Hepatocyte (in vitro differentiated cells): ENCODE measurements at regions not wholly inside any gene's neighbourhood (a gene's known extent, or its start where the extent isn't known, plus 50 kb on each side); places are given as distances from the start of the nearest gene placed in this dataset.

ENCODE experiments used
- DNase-seq: peaks from one replicate; pipeline ENCODE4 v3.0.0-alpha.2; 2016; ENCODE audit warnings: low spot score
- H2AFZ ChIP-seq: fragments of 200-600 bp; sonication (generic); 2 replicates; pipeline ENCODE4 v1.6.0; 2016; ENCODE audit warnings: antibody characterized with exemption, mild to moderate bottlenecking
- H3K27ac ChIP-seq: fragments of 200-600 bp; sonication (generic); 2 replicates; pipeline ENCODE4 v1.5.1; 2016; ENCODE audit warnings: mild to moderate bottlenecking
- H3K27me3 ChIP-seq: fragments of 200-600 bp; sonication (generic); 2 replicates; pipeline ENCODE4 v1.6.1; 2016
- H3K36me3 ChIP-seq: fragments of 200-600 bp; sonication (generic); replicated peaks from 2 replicates; pipeline ENCODE4 v1.5.1; 2016; ENCODE audit warnings: low read depth; ENCODE audit not compliant: insufficient read depth
- H3K4me1 ChIP-seq: fragments of 200-600 bp; sonication (generic); 2 replicates; pipeline ENCODE4 v1.5.1; 2016; ENCODE audit warnings: mild to moderate bottlenecking, moderate library complexity; ENCODE audit not compliant: insufficient read depth
- H3K4me2 ChIP-seq: fragments of 200-600 bp; sonication (generic); 2 replicates; pipeline ENCODE4 v1.6.0; 2016
- H3K4me3 ChIP-seq: fragments of 200-600 bp; sonication (generic); 2 replicates; pipeline ENCODE4 v1.5.1; 2016; ENCODE audit warnings: mild to moderate bottlenecking
- H3K79me2 ChIP-seq: fragments of 200-600 bp; sonication (generic); 2 replicates; pipeline ENCODE4 v1.6.0; 2017; ENCODE audit warnings: mild to moderate bottlenecking
- H3K9me2 ChIP-seq: fragments of 200-600 bp; sonication (generic); replicated peaks from 2 replicates; pipeline ENCODE4 v1.6.0; 2017; ENCODE audit warnings: mild to moderate bottlenecking; ENCODE audit not compliant: insufficient read depth
- H3K9me3 ChIP-seq: fragments of 200-600 bp; sonication (generic); 2 replicates; pipeline ENCODE4 v1.5.1; 2016; ENCODE audit warnings: low read depth, mild to moderate bottlenecking
- H4K20me1 ChIP-seq: fragments of 200-600 bp; sonication (generic); 2 replicates; pipeline ENCODE4 v1.6.0; 2016; ENCODE audit warnings: mild to moderate bottlenecking; ENCODE audit not compliant: insufficient read depth, poor library complexity, severe bottlenecking
- EZH2 ChIP-seq: fragments of 200-600 bp; sonication (generic); IDR thresholded peaks from 2 replicates; pipeline ENCODE4 v1.6.1; 2016; ENCODE audit warnings: antibody characterized with exemption, mild to moderate bottlenecking, borderline replicate concordance
- EZH2phosphoT487 ChIP-seq: fragments of 200-600 bp; sonication (generic); IDR thresholded peaks from one replicate; pipeline ENCODE4 v1.6.1; 2018; ENCODE audit warnings: antibody characterized with exemption, mild to moderate bottlenecking, low read depth, moderate library complexity; ENCODE audit not compliant: unreplicated experiment, severe bottlenecking
- WGBS: methylation state at CpG from one replicate; pipeline ENCODE4 v1.1.6; 2016; ENCODE audit warnings: low lambda C conversion rate; ENCODE audit errors: missing lambda C conversion rate; 5-methylcytosine and 5-hydroxymethylcytosine counted together
- TF ChIP-seq, protein P1 (sequence below): fragments of 200-600 bp; sonication (generic); IDR thresholded peaks from 2 replicates; pipeline ENCODE4 v1.5.1; 2016; ENCODE audit warnings: antibody characterized with exemption, mild to moderate bottlenecking; ENCODE audit not compliant: poor library complexity

DNA sequence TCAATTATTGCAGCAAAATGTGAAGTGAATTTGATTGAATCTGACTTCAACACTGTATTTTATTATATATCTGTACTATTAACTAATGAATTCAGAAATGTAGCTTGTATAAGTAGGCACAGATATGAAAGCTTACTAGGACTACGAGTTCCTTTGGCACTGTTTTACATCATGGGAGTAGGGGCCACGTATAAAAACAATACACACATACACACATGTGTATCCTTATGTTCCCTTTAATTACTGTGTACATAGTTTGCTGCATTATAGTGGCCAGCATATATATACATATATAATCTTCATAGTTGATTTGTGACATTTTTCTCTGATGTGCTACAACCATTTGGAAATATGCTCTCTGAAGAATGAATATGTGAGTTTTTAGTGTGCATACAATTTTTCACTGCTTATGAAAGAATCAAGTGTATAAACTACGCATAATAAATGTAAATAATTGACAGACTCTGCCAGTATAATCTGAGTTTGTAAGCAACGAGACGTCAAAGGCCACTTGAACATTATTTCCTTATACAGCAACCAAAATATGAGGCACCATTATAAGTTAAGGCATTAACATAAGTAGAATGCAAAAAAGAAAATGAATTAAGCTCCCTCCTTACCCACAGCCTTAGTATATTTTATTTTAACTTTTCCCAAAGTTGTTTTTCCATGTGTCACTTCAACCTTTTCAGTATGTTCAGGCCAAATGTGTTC is 98.1 kb upstream of the GALNT5 start:
- no peaks in the 10 kb centered on the region for H3K9me3 ChIP-seq
- no peak overlapping the region for H3K4me3 ChIP-seq
- H3K9me2 ChIP-seq: no peaks in the 10 kb centered on the region
- no peaks in the 10 kb centered on the region for H3K79me2 ChIP-seq
- DNase-seq: no peak
- no peak overlapping the region for H3K27ac ChIP-seq
- WGBS: 82% methylated on average over 5 of the region's 5 CpGs
- no peaks in the 10 kb centered on the region for H3K4me1 ChIP-seq
- H3K36me3 ChIP-seq: no peaks in the 10 kb centered on the region
- no peaks in the 10 kb centered on the region for H4K20me1 ChIP-seq
- H3K4me2 ChIP-seq: no peak overlapping the region
- TF ChIP-seq, protein P1, sequence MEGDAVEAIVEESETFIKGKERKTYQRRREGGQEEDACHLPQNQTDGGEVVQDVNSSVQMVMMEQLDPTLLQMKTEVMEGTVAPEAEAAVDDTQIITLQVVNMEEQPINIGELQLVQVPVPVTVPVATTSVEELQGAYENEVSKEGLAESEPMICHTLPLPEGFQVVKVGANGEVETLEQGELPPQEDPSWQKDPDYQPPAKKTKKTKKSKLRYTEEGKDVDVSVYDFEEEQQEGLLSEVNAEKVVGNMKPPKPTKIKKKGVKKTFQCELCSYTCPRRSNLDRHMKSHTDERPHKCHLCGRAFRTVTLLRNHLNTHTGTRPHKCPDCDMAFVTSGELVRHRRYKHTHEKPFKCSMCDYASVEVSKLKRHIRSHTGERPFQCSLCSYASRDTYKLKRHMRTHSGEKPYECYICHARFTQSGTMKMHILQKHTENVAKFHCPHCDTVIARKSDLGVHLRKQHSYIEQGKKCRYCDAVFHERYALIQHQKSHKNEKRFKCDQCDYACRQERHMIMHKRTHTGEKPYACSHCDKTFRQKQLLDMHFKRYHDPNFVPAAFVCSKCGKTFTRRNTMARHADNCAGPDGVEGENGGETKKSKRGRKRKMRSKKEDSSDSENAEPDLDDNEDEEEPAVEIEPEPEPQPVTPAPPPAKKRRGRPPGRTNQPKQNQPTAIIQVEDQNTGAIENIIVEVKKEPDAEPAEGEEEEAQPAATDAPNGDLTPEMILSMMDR: no peak
- TF ChIP-seq EZH2phosphoT487 (no peak), EZH2 (no peak)
- no peak overlapping the region for H2AFZ ChIP-seq
- H3K27me3 ChIP-seq: no peaks in the 10 kb centered on the region

DNA sequence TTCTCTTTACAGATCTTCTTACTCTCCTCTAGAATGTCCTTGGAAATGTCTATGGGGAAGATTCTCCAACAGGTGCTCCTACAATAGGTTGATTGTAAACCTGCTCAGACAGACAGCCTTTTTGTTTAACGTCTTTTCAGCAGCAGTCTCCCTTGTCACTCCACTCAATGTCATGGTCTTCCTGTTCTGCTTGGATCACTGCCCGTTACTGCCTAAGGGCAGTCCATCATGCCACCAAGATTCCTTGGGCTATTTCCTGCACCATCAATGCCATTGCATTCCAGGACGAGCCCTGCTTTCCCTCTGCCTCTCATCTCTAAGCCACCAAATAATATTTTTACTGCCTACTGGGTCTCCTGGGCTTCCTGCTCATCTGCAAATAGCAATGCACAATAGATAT is 97.4 kb upstream of the GALNT5 start:
- Histone ChIP-seq H3K27me3 (no peaks in the 10 kb centered on the region), H3K79me2 (no peaks in the 10 kb centered on the region), H3K4me2 (no peak overlapping the region), H3K4me3 (no peak overlapping the region), H4K20me1 (no peaks in the 10 kb centered on the region), H3K4me1 (no peaks in the 10 kb centered on the region), H3K27ac (no peak overlapping the region), H3K9me2 (no peaks in the 10 kb centered on the region), H3K36me3 (no peaks in the 10 kb centered on the region), H3K9me3 (no peaks in the 10 kb centered on the region), H2AFZ (no peak overlapping the region)
- DNase-seq: no peak
- TF ChIP-seq, protein P1: no peak
- no peak for TF ChIP-seq EZH2phosphoT487
- no peak for TF ChIP-seq EZH2
- 65% methylated on average over 3 of the region's 3 CpGs for WGBS

DNA sequence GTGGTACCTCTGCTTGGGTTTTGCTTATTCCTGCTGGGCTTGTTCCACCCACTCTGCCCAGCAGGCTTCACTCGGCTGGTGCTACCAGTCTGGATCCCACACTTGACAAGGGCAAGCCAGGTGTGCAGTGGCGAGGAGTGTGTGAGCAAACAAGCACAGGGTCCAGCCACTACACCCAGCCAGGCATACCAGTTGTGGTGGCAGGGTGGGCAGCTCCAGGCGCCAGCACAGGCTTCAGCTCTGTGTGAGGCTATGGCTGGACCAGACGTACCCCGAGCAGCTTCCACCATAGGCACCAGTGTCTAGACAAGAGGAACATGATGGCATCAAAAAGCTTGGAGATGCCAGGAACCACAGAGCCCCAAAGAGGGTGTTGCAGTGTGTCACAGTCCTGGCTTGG is 93.1 kb upstream of the GALNT5 start:
- no peak overlapping the region for H3K4me2 ChIP-seq
- H3K27me3 ChIP-seq: no peaks in the 10 kb centered on the region
- H3K36me3 ChIP-seq: no peaks in the 10 kb centered on the region
- 93% methylated on average over 5 of the region's 5 CpGs for WGBS
- H3K79me2 ChIP-seq: no peaks in the 10 kb centered on the region
- H2AFZ ChIP-seq: no peak overlapping the region
- no peaks in the 10 kb centered on the region for H3K9me2 ChIP-seq
- no peak overlapping the region for H3K27ac ChIP-seq
- TF ChIP-seq EZH2phosphoT487 (no peak), EZH2 (no peak)
- TF ChIP-seq, protein P1: no peak
- no peaks in the 10 kb centered on the region for H3K9me3 ChIP-seq
- H4K20me1 ChIP-seq: no peaks in the 10 kb centered on the region
- H3K4me3 ChIP-seq: no peak overlapping the region
- no peak for DNase-seq
- H3K4me1 ChIP-seq: no peaks in the 10 kb centered on the region
